H9 (cell line): ENCODE measurements at regions not wholly inside any gene's neighbourhood (a gene's known extent, or its start where the extent isn't known, plus 50 kb on each side); places are given as distances from the start of the nearest gene placed in this dataset.

Experiments used
- DNase-seq: peaks from one replicate; pipeline ENCODE4 v3.0.0-alpha.2; 2017
- H2AFZ ChIP-seq: one replicate; pipeline ENCODE4 v1.6.1; 2013; ENCODE audit warnings: mild to moderate bottlenecking, low read length, control low read depth, moderate library complexity
- H2AK5ac ChIP-seq: 2 replicates; pipeline ENCODE4 v1.6.1; 2013; ENCODE audit warnings: low read length, control low read depth, mixed read lengths; ENCODE audit not compliant: insufficient read length
- H2BK120ac ChIP-seq: one replicate; pipeline ENCODE4 v1.6.1; 2013; ENCODE audit warnings: low read depth, mild to moderate bottlenecking, low read length, control low read depth, inconsistent platforms; ENCODE audit not compliant: poor library complexity, severe bottlenecking
- H2BK12ac ChIP-seq: 2 replicates; pipeline ENCODE4 v1.6.1; 2013; ENCODE audit warnings: low read length, control low read depth, mixed read lengths, low read depth; ENCODE audit not compliant: insufficient read length
- H2BK15ac ChIP-seq: 2 replicates; pipeline ENCODE4 v1.6.1; 2013; ENCODE audit warnings: low read depth, low read length, control low read depth
- H2BK20ac ChIP-seq: one replicate; pipeline ENCODE4 v1.6.1; 2013; ENCODE audit warnings: low read depth, mild to moderate bottlenecking, low read length, control low read depth, inconsistent platforms; ENCODE audit not compliant: poor library complexity, severe bottlenecking
- H2BK5ac ChIP-seq: 2 replicates; pipeline ENCODE4 v1.6.1; 2013; ENCODE audit warnings: low read length, control low read depth, mixed read lengths; ENCODE audit not compliant: insufficient read length
- H3K14ac ChIP-seq: 2 replicates; pipeline ENCODE4 v1.6.1; 2013; ENCODE audit warnings: low read length, control low read depth; ENCODE audit not compliant: insufficient read depth
- H3K18ac ChIP-seq: 2 replicates; pipeline ENCODE4 v1.6.1; 2013; ENCODE audit warnings: low read depth, mild to moderate bottlenecking, mixed read lengths, low read length, control low read depth; ENCODE audit not compliant: insufficient read length
- H3K23ac ChIP-seq: 2 replicates; pipeline ENCODE4 v1.6.1; 2013; ENCODE audit warnings: low read length, control low read depth, mixed read lengths, low read depth; ENCODE audit not compliant: insufficient read length
- H3K23me2 ChIP-seq: 2 replicates; pipeline ENCODE4 v1.6.1; 2013; ENCODE audit warnings: low read depth, mild to moderate bottlenecking, mixed read lengths, low read length, control low read depth; ENCODE audit not compliant: insufficient read length, poor library complexity, severe bottlenecking
- H3K27ac ChIP-seq: 2 replicates; pipeline ENCODE4 v1.5.1; 2013; ENCODE audit warnings: low read length, control low read depth, mixed read lengths, low read depth; ENCODE audit not compliant: insufficient read length
- H3K27me3 ChIP-seq: 2 replicates; pipeline ENCODE4 v1.6.1; 2013; ENCODE audit warnings: low read length, control low read depth, inconsistent platforms; ENCODE audit not compliant: insufficient read depth
- H3K4ac ChIP-seq: 2 replicates; pipeline ENCODE4 v1.6.1; 2013; ENCODE audit warnings: low read depth, mild to moderate bottlenecking, control low read depth, inconsistent platforms, low read length, moderate library complexity
- H3K4me1 ChIP-seq: 2 replicates; pipeline ENCODE4 v1.6.1; 2013; ENCODE audit warnings: low read length, control low read depth, inconsistent platforms; ENCODE audit not compliant: insufficient read depth
- H3K4me2 ChIP-seq: 2 replicates; pipeline ENCODE4 v1.6.1; 2013; ENCODE audit warnings: low read length, control low read depth, mixed read lengths; ENCODE audit not compliant: insufficient read length, insufficient read depth
- H3K56ac ChIP-seq: 2 replicates; pipeline ENCODE4 v1.6.1; 2013; ENCODE audit warnings: low read depth, mild to moderate bottlenecking, mixed read lengths, low read length, control low read depth; ENCODE audit not compliant: insufficient read length
- H3K79me1 ChIP-seq: 2 replicates; pipeline ENCODE4 v1.6.1; 2013; ENCODE audit warnings: low read depth, mild to moderate bottlenecking, moderate library complexity, low read length, control low read depth, inconsistent platforms; ENCODE audit not compliant: insufficient read depth, poor library complexity, severe bottlenecking
- H3K79me2 ChIP-seq: 2 replicates; pipeline ENCODE4 v1.6.1; 2013; ENCODE audit warnings: low read length, control low read depth, inconsistent platforms; ENCODE audit not compliant: insufficient read depth
- H3K9ac ChIP-seq: 2 replicates; pipeline ENCODE4 v1.6.1; 2013; ENCODE audit warnings: low read length, control low read depth, mixed read lengths; ENCODE audit not compliant: insufficient read length; ENCODE audit errors: extremely low read depth
- H3K9me3 ChIP-seq: one replicate; pipeline ENCODE4 v1.6.1; 2013; ENCODE audit warnings: low read depth, low read length, inconsistent platforms; ENCODE audit not compliant: control insufficient read depth
- H3T11ph ChIP-seq: one replicate; pipeline ENCODE4 v1.6.1; 2013; ENCODE audit warnings: mild to moderate bottlenecking, low read length, control low read depth, inconsistent platforms
- H4K20me1 ChIP-seq: one replicate; pipeline ENCODE4 v1.6.1; 2013; ENCODE audit not compliant: control insufficient read depth, insufficient read length, insufficient read depth
- H4K5ac ChIP-seq: 2 replicates; pipeline ENCODE4 v1.6.1; 2013; ENCODE audit warnings: low read depth, mild to moderate bottlenecking, mixed read lengths, low read length, control low read depth; ENCODE audit not compliant: insufficient read length
- H4K8ac ChIP-seq: replicated peaks from 2 replicates; pipeline ENCODE4 v1.6.1; 2013; ENCODE audit warnings: low read length, control low read depth, mixed read lengths, low read depth; ENCODE audit not compliant: insufficient read length
- H4K91ac ChIP-seq: 2 replicates; pipeline ENCODE4 v1.6.1; 2013; ENCODE audit warnings: low read depth, mild to moderate bottlenecking, moderate library complexity, mixed read lengths, low read length, control low read depth; ENCODE audit not compliant: insufficient read length
- H3K27ac Mint-ChIP-seq, 3 experiments: 2 replicates in 2 of 3; 3 replicates in 1 of 3; pipeline ENCODE4 v1.8.0; 2020 to 2021; ENCODE audit warnings: mixed read lengths in 3 of 3, mild to moderate bottlenecking in 1 of 3, moderate library complexity in 1 of 3
- H3K27me3 Mint-ChIP-seq: 2 replicates; pipeline ENCODE4 v1.8.0; 2021; ENCODE audit warnings: low read depth, mild to moderate bottlenecking, moderate library complexity, mixed read lengths
- H3K36me3 Mint-ChIP-seq, 3 experiments: 2 replicates in 2 of 3; 3 replicates in 1 of 3; pipeline ENCODE4 v1.8.0; 2020 to 2021; ENCODE audit warnings: low read depth in 3 of 3, mixed read lengths in 3 of 3; ENCODE audit not compliant: insufficient read depth in 1 of 3
- H3K4me1 Mint-ChIP-seq, 2 experiments: 2 replicates each; pipeline ENCODE4 v1.8.0; 2020; ENCODE audit warnings: mixed read lengths in 2 of 2
- H3K4me3 Mint-ChIP-seq, 2 experiments: 2 replicates in 1 of 2; 3 replicates in 1 of 2; pipeline ENCODE4 v1.8.0; 2020 to 2021; ENCODE audit warnings: mild to moderate bottlenecking in 2 of 2, mixed read lengths in 2 of 2, moderate library complexity in 1 of 2
- H3K9me3 Mint-ChIP-seq, 2 experiments: 2 replicates in 1 of 2; 3 replicates in 1 of 2; pipeline ENCODE4 v1.8.0; 2020; ENCODE audit warnings: mild to moderate bottlenecking in 2 of 2, mixed read lengths in 2 of 2, moderate library complexity in 1 of 2
- CTCF ChIP-seq: fragments of 200-600 bp; sonication (generic); conservative IDR thresholded peaks from 3 replicates; pipeline ENCODE4 v1.8.0; 2021; ENCODE audit warnings: antibody characterized with exemption, mild to moderate bottlenecking
- WGBS: extraction: QIAGEN DNeasy Blood & Tissue Kit; methylation state at CpG from one replicate; pipeline ENCODE4 v1.1.7; 2013; ENCODE audit warnings: missing lambda C conversion rate, low lambda C conversion rate, mixed read lengths; ENCODE audit not compliant: insufficient read length; ENCODE audit errors: extremely low coverage; 5-methylcytosine and 5-hydroxymethylcytosine counted together

GRCh38 chr10:91017198-91017597, 96.3 kb upstream of the ANKRD1 start:
- H3K27ac Mint-ChIP-seq: no peak overlapping the region
- WGBS: no CpG with 5 or more reads among the region's 3 CpGs

More at GRCh38 chr10:91017198-91017597, 96.3 kb upstream of the ANKRD1 start:
- Histone ChIP-seq H2BK12ac (no peak overlapping the region), H2BK15ac (no peak overlapping the region), H2BK5ac (no peak overlapping the region), H3K9me3 (no peaks in the 10 kb centered on the region), H3K27ac (no peak overlapping the region), H3K4me1 (no peaks in the 10 kb centered on the region), H3K23me2 (no peaks in the 10 kb centered on the region), H3K23ac (no peak overlapping the region), H4K20me1 (no peaks in the 10 kb centered on the region), H4K91ac (no peak overlapping the region), H2AK5ac (no peak overlapping the region), H3K79me2 (no peaks in the 10 kb centered on the region), H2BK120ac (no peak overlapping the region), H4K5ac (no peak overlapping the region), H2AFZ (no peak overlapping the region), H4K8ac (no peak overlapping the region), H3K4me2 (no peak overlapping the region), H2BK20ac (no peak overlapping the region), H3K79me1 (no peaks in the 10 kb centered on the region), H3K27me3 (no peaks in the 10 kb centered on the region), H3K9ac (no peak overlapping the region), H3K4ac (no peak overlapping the region), H3T11ph (no peak overlapping the region), H3K14ac (no peak overlapping the region), H3K56ac (no peak overlapping the region), H3K18ac (no peak overlapping the region)
- H3K9me3 Mint-ChIP-seq: no peaks in the 10 kb centered on the region
- no peaks in the 10 kb centered on the region for H3K4me1 Mint-ChIP-seq
- H3K4me3 Mint-ChIP-seq: no peak overlapping the region
- no peak for TF ChIP-seq CTCF
- peaks cover 7% of the 10 kb centered on the region for H3K27me3 Mint-ChIP-seq
- DNase-seq: no peak
- H3K36me3 Mint-ChIP-seq: no peaks in the 10 kb centered on the region
